HG03457 (cell line): ENCODE measurements at regions not wholly inside any gene's neighbourhood (a gene's known extent, or its start where the extent isn't known, plus 50 kb on each side); places are given as distances from the start of the nearest gene placed in this dataset.

ENCODE experiments used
- ATAC-seq: cut with Tn5 transposase; IDR thresholded peaks from one replicate; pipeline ENCODE4 v1.9.1; 2021; ENCODE audit warnings: moderate number of reproducible peaks; ENCODE audit not compliant: unreplicated experiment

DNA sequence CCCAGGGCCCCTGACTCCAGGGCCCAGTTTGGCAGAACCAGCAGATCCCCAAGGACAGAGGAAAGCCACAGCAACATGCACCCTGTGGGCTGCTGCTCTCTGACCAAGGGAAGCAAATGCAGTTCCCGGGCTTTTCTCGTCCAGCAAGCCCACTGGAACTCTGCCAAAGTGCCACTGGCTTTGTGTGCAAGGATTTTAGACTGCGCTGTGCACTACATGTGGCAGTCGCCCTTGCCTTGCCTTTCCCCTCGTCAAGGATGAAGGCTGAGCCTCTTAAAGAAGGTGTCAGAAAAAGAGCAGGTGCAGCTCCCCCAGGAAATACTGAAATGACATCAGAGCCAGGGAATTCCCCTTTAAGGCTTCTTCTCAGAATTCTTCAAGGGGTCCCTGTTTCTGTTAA is 199.2 kb downstream of the TFCP2L1 start:
- ATAC-seq, result no peak

DNA sequence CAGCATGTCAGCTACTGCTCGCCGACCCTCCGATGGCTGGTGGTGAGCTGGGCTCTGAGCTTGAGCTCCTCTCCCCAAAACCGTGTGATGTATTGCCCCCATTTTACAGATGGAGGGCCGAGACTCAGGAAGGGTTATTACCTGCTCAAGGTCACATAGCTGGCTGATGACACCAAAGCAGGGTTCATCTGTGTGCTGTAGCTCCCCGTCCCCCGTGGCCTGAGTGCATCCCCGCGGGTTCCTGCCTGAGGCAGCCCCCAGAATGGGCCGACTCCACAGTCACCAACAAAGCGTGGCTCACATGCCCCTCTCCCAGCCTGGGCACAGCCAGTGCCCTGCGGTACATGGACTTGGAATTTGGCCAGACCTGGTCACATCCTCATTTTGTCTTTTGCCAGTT is 198.6 kb downstream of the TFCP2L1 start:
- ATAC-seq, result no peak

DNA sequence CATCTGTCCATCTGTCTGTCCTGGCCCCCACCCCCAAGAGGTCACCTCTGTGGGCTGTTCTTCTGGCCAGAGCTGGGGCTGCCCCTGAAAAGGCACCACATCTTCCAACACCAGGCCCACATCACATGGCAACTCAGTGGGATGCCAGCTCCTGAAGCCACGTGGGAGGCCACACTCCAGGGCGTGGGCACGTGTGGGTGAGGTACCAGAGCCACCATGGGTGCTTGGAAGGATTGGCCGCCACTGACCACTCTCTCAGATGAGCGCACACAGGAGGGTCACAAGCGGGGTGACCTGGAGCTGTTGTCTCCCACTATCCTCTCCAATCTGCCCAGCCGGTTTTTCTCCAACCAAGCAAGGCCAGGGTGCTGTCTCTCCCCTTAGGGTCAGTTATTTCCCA is 197.9 kb downstream of the TFCP2L1 start:
- ATAC-seq, result no peak

DNA sequence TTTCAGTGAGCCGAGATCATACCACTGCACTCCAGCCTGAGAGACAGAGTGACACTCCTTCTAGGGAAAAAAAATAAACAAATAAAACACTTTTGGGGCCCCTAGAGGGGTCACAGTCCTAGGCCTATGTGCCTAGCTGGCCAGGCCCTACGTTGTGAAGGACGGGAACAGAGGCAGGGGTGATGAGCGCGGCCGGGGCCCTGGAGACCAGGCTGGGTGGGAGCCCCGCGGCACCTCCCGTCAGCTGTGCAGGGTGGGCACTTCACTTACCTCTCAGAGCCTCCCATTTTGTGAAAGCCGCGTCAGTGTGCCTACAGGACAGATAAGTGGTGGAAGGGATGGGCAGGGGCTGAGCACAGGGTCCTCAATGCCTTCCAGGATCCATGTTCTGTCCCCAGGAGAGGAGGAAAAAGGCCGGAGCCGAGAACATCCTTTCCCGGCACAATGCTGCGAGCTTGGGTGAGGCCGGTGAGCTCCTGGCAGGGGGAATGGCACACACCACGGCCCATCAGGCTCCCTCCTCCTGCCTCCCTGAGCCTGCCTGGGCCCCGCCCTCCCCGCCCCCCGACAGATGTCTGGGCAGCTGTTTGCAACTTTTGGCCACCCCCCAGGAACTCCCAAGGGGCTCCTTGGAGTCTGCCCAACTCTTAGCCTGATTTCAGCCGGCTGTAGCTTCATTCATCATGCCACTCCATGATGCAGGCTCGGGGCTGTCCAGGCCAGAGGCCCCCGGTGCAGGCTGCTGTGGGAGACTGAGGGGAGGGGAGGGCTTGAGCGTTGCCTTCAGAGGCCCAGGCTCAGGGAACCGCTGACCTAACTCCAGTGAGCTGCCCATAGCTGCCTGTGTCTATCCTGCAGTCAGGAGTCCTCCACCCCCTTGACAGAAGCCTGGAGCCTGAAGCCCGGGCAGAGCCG is 196.5 kb downstream of the TFCP2L1 start:
- no peak for ATAC-seq

DNA sequence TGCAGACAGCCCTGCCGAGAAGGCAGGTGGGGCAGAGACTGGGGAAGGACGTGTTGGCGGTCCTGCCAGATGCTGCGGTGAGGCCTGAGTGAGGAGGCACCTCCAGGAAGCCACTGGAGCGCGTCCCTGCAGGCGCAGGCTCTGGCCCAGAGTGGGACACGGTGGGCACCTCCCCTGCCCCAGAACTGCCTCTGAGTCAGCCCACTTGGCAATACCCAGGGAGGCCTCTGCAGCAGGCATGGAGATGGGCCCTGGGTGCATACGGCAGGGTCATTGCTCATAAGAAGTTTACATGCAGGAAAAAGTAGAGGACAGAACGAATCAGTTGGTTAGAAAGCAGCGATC is 195.9 kb downstream of the TFCP2L1 start:
- no peak for ATAC-seq

DNA sequence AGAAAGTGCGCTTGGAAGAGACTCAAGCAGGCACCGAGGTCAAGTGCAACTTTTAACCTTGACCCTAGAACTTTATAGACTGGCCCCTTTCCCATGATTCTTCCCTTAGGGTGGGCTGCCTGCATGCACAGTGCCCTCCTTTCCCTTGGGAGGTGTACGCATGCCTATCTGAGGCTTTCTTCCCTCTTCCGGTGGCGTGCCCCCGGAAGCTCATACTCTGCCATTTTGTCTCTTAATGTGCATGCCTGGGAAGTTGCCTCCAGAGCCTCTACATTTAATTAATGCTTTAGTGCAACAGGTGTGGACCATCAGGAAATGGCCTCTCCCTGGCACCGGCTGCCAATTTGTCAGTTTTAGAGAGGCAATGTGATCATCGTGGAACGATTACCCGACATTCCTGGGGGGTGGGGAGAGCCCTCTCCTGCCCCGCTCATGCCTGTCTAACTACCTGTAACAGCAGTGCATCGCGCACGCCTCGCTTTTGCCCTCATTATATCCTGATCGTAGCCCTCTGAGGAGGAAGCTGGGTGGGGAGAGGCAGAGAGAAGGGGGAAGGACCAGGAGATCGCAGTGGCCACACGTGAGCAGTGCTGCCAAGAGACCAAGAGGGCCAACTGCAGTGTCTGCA is 194.8 kb downstream of the TFCP2L1 start:
- ATAC-seq, result no peak

DNA sequence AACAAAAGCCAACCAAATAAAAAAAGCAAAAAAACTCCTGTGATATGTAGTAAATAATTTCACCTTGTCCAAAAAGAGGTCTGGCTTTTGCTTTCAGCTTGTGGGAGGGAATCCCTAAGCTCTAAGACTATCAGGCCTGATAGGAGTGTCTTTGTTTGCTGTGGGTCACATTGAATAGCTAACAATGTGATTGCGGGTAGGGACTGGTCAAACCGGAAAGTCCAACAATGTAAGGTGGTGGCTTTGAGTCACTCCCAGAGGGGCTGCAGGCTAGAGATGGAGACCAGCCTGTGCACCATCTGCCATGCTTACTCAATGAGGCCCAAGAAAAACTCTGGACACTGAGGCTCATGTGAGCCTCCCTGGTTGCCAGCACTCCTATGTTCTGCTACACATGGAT is 192.9 kb downstream of the TFCP2L1 start:
- ATAC-seq, result no peak

DNA sequence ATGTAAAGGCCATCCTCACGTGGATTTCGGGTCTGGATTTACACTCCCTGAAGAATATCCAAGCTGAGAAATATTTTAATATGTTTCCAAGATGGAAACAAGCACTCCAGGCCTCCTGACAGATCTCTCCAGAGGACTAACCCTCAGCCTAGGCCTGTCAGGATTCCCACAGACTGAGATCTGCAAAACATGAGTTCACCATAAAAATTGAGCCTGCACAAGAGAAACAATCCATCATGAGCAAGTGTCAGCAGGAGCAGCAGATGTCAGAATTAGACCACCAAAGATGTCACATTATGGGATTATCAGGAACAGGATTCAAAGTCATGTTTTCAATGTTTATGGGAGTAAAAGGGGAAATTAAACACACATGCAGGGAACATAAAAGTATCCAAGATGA is 191.3 kb downstream of the TFCP2L1 start:
- ATAC-seq, result no peak

DNA sequence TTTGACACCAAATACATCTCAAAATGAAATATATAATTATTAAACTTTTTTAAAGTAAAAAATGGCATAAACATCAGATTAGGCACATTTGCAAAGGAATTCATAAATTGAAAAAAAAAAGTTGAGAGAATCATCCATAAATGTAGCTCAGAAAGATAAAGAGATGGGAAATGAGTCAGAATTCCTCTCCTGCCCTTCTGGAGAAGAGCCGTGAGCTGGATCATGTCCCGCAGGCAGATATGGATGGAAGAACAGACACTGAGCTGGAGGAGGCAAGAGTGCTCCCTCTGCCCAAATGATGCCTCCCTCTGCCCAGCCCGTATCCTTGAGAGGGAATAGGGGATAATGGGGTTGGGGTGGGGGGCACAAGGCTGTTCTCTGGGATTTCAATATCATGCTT is 190.9 kb downstream of the TFCP2L1 start:
- no peak for ATAC-seq

DNA sequence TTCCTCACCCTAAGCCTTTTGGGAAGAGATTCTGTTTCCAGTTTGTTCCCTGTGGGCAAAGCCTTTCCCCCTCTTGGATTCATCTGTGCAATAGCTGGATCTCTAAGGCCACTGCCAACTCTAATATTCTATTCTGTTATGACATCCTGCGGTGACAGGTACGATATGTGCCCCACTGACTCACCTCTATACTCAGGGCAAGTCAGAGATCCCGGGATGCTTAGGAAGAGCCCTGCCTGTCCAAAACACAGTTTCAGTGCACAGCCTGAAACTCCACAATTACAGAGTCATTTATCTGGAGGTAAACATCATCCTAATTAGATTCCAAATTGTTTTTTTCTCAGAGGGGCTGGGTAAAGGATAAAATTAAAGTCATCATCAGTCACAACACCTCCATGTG is 190.2 kb downstream of the TFCP2L1 start:
- no peak for ATAC-seq

DNA sequence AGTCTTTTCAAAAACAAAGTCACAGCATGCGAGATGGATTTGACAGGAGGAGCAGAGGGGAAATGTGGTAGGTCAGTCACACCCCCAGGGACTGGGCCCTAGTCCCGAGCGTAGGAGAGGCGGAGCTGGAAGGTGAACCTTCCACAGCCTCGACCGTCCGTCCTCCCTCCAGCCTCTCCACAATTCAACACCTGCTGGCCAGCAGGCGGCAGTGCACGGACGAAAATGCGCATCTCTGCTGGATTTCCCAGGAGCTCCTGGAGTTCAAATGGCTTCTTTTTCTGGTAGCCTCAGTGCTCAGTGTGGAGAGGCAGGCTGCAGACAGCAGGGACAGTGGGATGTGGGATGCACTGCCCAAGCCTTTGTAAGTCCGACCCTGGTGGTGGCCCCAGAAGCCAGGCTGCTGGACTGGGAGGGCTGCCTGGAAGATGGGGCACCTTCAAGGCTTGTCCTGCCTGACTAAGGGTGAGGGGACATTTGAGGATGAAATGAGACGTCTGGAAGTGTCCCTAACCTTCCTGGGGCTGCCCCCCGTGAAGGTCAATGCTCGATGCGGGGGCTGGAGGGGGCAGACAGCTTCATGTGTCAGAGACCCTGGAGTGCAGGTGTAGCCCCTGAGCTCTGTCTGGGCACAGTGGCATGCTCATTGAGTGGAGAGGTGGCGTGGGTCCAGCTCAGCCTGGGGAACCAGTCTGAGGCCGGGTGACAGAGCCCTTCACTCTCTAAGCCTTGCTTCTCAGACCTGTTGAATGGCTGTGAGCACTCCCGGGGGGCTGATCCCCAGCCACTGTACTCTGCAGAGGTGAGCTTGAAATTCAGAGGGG is 189.5 kb downstream of the TFCP2L1 start:
- no peak for ATAC-seq

DNA sequence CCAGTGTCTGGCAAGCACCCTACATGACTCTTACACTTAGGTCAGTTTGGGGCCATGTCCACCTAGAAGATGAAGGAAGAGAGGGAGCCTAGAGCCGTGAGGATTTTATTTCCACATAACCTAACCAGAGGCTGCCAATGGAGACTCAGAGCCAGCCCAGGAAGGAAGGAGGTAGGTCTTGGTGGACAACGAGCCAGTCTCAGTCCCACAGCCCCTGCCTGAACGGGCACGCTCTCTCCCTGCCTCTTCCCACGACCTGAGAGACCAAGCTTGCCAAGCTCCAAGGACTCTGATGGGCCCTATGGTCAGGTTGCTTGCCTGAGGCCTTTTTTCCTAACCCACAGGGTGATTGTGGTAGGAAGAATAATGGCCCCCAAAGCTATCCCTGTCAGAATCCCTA is 188.4 kb downstream of the TFCP2L1 start:
- ATAC-seq, result no peak

DNA sequence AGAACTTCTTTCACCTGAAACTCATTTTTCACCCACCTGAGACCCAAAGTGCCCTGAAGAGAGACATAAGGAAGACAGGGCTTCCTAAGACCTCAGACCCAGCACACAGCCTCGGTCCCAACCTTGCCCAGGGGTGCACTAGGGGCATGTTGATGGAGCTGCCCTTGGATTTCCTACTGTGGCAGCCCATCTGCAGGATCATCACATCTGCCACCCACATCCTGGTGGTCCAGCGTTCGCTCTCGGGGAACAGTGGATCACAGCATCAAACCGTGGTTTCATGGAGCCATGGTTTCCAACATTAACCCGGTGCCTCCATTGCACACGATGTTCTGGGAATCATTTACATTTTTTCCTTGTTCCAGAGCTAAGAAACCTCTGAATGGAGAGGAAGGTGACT is 186.4 kb downstream of the TFCP2L1 start:
- ATAC-seq, result no peak

DNA sequence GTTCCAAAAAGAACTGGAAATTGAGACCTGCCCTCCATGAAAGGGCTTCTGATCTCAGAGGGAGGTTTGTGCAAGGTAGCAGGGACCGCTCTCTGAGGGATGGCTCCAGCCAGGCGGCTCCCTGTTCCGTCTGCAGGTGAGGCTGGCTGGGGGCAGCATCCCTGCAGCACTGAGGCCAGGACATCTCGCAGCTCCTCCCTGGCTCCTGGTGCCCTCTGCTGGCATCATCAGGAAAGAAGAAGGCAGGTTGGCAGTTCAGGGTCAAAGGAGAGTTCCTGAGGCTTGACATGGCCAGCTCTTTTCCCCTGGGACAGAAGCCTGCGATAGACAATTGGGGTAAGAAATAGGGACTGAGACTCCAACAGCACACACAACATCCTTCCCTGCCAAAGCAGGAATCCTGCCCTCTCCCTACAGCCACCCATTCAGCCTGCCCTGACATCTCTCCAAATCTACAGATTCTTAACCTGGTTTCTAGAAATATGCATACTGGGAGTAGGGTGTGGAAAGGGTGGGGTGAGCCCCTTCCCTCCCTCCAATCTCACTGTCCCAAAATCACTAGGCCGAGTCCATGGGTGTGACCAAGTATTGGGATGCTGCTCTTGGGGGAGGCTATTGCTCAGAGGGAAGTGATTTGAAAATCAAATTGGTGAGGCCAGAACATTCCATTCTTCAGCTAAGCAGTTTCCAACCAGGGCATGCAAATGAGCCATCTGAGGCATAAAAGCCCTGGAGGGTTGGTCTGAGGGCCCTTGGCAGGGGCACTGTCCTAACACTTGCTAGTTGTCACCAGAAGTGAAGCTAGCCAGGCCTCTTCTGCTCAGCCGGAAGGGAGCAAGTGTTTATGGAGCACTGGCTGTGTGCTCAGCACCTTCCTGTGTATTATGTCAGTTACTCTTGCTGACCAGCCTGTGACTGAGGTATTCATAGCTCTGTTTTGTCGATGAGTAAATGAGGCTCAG is 185.4 kb downstream of the TFCP2L1 start:
- no peak for ATAC-seq

DNA sequence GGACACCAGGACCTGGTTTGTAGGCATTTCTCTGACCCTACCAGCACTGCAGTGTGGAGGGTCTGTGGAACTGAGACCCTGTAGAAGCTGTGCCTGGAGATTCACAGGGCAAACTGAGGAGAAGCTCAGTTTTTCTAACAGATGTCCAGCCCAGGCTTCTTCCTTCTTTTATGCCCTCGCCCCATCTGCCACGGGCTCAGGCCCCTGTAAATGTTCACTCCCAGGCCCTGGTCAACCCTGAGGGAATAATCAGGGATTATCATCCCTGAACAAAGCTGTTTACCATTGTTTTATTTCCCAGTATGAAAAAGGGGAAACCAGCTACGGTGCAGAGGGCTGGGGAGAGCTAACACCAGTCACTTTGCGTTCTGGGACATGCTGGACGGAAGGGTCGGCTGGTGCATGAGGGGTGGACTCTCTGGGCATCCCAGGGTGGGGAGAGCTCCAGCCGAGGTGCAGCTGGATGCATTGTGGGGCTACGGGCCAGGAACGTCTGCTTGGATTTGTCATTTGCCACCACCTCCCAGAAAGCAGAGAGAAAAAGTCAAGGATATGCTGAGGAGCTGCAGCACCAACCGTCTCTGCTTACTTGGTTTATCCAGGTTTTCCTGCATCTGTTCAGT is 183.8 kb downstream of the TFCP2L1 start:
- ATAC-seq, result no peak

DNA sequence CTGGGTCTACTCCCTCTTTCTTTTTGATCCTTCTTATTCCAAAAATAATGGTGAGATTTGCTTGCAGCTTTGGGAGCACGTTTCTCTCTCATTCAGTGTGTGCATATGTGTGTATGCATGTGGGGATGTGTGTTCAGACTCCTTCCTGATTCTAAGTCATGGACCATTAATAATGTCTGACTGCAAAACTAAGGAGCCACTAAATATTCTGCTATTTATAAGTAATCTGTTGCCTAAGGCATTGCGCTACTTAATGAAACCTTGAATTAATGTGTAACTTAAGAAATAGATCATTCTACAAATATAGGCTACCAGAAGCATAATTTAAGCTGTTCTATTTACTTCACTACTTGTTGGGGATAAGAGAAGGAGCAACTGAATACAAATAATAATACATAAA is 182.1 kb downstream of the TFCP2L1 start:
- no peak for ATAC-seq

DNA sequence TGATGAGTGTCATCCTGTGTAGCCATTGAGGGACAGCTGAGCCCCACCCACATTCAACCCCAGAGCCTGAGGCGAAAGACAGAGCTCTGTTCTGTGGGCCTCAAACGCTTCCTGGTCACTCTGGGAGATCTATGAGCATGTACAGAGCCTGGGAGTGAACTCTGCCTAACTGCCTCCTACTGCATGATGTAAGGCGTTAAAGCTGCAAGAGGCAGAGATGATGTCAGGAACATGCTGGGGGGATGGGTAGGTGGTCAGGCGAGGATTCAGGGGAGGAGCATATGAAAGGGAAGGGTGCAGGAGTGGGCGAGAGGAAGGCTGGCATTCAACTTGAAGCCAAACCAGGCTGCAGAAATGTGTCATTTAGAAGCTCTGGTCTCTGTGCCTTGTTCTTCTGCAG is 181.0 kb downstream of the TFCP2L1 start:
- ATAC-seq, result no peak

DNA sequence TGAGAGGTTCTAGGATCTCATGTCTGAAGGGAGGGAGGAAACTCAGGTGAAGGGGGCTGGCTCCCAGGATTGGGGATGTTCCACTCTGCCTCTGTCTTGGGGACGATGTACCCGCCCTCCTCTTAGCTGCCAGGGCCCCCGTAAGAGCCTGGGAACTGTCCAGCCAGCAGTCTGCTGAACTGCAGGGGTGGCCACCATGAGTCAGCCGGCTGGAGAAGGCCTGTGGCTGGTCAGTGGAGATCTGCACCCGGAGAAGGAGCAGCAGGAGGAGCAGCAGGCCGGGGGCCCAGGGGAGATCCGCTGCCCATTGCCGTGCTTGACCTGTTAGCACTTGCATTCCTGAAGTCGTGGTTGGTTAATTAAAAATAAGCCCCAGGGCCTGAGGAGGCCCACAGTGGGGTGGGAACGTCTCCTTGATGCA is 180.3 kb downstream of the TFCP2L1 start:
- no peak for ATAC-seq

DNA sequence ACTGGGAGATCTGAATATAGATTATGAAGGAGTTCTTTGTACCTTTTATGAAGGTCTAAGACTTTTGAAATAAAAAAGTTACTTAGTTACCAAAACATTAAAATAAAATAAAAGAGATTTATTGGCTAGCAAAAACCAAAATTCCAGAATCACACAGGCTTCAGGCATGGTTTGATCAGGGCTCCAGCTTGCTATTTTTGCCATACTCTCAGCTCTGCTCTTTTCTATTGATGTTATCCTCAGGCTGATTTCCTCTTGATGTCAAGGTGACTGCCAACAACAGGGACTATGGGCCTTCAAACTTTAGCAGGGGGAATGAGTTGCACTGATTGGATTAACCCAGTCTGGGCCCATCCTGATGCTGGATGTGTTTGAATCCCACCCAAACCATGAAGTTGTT is 174.1 kb downstream of the TFCP2L1 start:
- no peak for ATAC-seq

DNA sequence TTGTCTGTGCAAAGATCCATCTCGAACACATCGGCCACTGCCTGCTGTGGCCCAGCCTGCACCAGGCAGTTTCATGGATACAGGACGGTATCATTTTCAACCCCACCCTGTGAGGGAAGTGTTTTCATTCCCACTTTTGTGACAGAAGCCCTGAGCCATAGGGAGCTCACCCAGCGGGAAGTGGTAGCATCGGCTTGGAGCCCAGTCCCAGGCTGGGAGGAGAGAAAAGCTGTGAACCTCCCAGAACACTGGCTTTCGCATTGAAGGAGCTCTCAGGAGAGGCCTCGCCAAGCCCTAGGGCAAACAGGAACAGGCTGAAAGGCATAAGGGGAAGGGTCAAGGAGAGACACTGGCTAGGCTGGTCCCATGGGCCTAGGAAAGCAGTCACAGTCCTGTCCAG is 166.1 kb downstream of the TFCP2L1 start:
- no peak for ATAC-seq
